ENCODE measurements at regions not wholly inside any gene's neighbourhood (a gene's known extent, or its start where the extent isn't known, plus 50 kb on each side); places are given as distances from the start of the nearest gene placed in this dataset.
"Not testable (repeated sequence)": the region's sequence is repeated elsewhere in the genome, so short reads cannot be mapped to it uniquely, and the experiment has no call there.

- not testable (repeated sequence) for DNase-seq
Measured at GRCh38 chr15:20680257-20680815, 138.7 kb upstream of the GOLGA6L6 start.

GRCh38 chr15:20672470-20672869 lies 130.9 kb upstream of the GOLGA6L6 start:
- DNase-seq: no peak

- no peak for DNase-seq
Measured at GRCh38 chr15:20671675-20672074, 130.1 kb upstream of the GOLGA6L6 start.

GRCh38 chr15:20666410-20666809 lies 124.8 kb upstream of the GOLGA6L6 start:
- DNase-seq: not testable (repeated sequence)

GRCh38 chr15:20665653-20666052 lies 124.1 kb upstream of the GOLGA6L6 start:
- DNase-seq: no peak

GRCh38 chr15:20659265-20659664 lies 117.7 kb upstream of the GOLGA6L6 start:
- peak; percentile 0 for DNase-seq

- DNase-seq: no peak
Measured at GRCh38 chr15:20658024-20658423, 116.4 kb upstream of the GOLGA6L6 start.

GRCh38 chr15:20657084-20657483 lies 115.5 kb upstream of the GOLGA6L6 start:
- DNase-seq: no peak

- no peak for DNase-seq
Measured at GRCh38 chr15:20652914-20653313, 111.3 kb upstream of the GOLGA6L6 start.

GRCh38 chr15:20648402-20648975 lies 106.9 kb upstream of the GOLGA6L6 start:
- DNase-seq: not testable (repeated sequence)

GRCh38 chr15:20646529-20647142 lies 105.0 kb upstream of the GOLGA6L6 start:
- no peak for DNase-seq

GRCh38 chr15:20645956-20646355 lies 104.4 kb upstream of the GOLGA6L6 start:
- DNase-seq: peak; percentile 25

GRCh38 chr15:20644896-20645295 lies 103.3 kb upstream of the GOLGA6L6 start:
- DNase-seq: no peak

- DNase-seq: no peak
Measured at GRCh38 chr15:20643829-20644425, 102.3 kb upstream of the GOLGA6L6 start.

GRCh38 chr15:20643024-20643770 lies 101.6 kb upstream of the GOLGA6L6 start:
- no peak for DNase-seq

- no peak for DNase-seq
Measured at GRCh38 chr15:20642054-20642767, 100.6 kb upstream of the GOLGA6L6 start.

GRCh38 chr15:20640427-20640826 lies 98.8 kb upstream of the GOLGA6L6 start:
- not testable (repeated sequence) for DNase-seq

GRCh38 chr15:20639224-20639623 lies 97.6 kb upstream of the GOLGA6L6 start:
- DNase-seq: not testable (repeated sequence)

GRCh38 chr15:20637499-20637898 lies 95.9 kb upstream of the GOLGA6L6 start:
- not testable (repeated sequence) for DNase-seq

GRCh38 chr15:20629526-20629925 lies 87.9 kb upstream of the GOLGA6L6 start:
- not testable (repeated sequence) for DNase-seq

GRCh38 chr15:20628538-20628937 lies 86.9 kb upstream of the GOLGA6L6 start:
- DNase-seq: not testable (repeated sequence)

- DNase-seq: not testable (repeated sequence)
Measured at GRCh38 chr15:20625469-20625868, 83.9 kb upstream of the GOLGA6L6 start.

GRCh38 chr15:20624085-20624484 lies 82.5 kb upstream of the GOLGA6L6 start:
- DNase-seq: not testable (repeated sequence)
